Testis (tissue), 2 donors: ENCODE measurements at regions not wholly inside any gene's neighbourhood (a gene's known extent, or its start where the extent isn't known, plus 50 kb on each side); places are given as distances from the start of the nearest gene placed in this dataset.
A peak's percentile ranks its signal among the peaks of the same experiment; 100 is the strongest.

Experiments
- DNase-seq: peaks from one replicate; pipeline ENCODE4 v3.0.0-alpha.2; 2019
- H3K27ac ChIP-seq, 2 donors: fragments of 200-600 bp; sonication (generic); one replicate each; pipeline ENCODE4 v1.5.1; 2019
- H3K27me3 ChIP-seq: fragments of 200-600 bp; sonication (generic); one replicate; pipeline ENCODE4 v1.5.1; 2019
- H3K36me3 ChIP-seq: fragments of 200-600 bp; sonication (generic); one replicate; pipeline ENCODE4 v1.5.1; 2017; ENCODE audit warnings: low read depth; ENCODE audit errors: missing control alignments
- H3K4me1 ChIP-seq: fragments of 200-600 bp; sonication (generic); one replicate; pipeline ENCODE4 v1.5.1; 2019
- H3K4me3 ChIP-seq, 2 donors: fragments of 200-600 bp; sonication (generic); one replicate each; pipeline ENCODE4 v1.5.1; 2017 to 2019
- H3K9me3 ChIP-seq: fragments of 200-600 bp; sonication (generic); one replicate; pipeline ENCODE4 v1.5.1; 2017
- CTCF ChIP-seq, 3 experiments: fragments of 450-650 bp in 2 of 3; fragments of 200-600 bp in 1 of 3; sonication (generic) in 1 of 3; IDR thresholded peaks; one replicate each; pipeline ENCODE4 v1.5.1; 2016 to 2019; ENCODE audit warnings: antibody characterized with exemption in 3 of 3, mild to moderate bottlenecking in 2 of 3, moderate library complexity in 1 of 3
- POLR2A ChIP-seq: fragments of 450-650 bp; IDR thresholded peaks from one replicate; pipeline ENCODE4 v1.6.1; 2017; ENCODE audit warnings: antibody characterized with exemption, mild to moderate bottlenecking, moderate library complexity
- WGBS, 2 donors: methylation state at CpG; one replicate each; pipeline ENCODE4 v1.1.5; 2018; 5-methylcytosine and 5-hydroxymethylcytosine counted together
- intact Hi-C: fragments of 100-400 bp; cut with DNase I; formaldehyde crosslinking; loops from one replicate; pipeline ENCODE4 v1.15.1; 2023; ENCODE audit warnings: low total_unique reads

DNA sequence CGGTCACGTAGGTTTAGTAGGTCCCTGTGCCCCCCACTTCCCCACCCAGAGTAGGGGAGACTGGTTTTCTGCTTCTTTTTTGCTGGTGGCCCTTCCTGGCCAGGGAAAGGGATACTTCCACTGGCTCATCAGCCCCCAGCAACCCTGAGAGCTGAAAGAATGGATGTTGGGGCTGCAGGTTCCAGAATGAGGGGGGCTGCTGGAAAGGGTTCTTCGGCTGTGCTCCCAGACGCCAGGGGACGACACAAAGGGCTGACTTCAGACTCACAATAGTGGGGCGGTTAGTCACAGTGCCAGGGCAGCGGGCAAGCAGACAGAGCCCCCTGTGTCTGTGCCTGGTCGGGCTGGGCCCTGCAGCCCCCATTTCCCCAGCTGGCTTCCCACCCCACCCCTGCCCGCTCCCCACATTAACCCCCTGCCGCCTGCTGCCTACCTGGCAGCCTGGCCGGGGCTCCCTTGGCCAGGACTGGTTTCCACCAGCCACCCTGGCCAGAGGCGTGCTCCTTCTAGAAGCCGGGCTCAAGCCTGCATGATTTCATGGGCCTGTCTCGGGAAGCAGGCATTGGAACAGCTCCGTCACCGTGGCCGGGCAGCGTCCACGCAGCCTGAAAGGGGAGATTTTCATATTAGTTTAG, 79.1 kb upstream of the WNT7B start:
- 36 to 55% methylated on average over 17 to 19 of the region's 19 CpGs for WGBS, 2 donors
- Histone ChIP-seq H3K4me1 (peaks cover 66% of the 10 kb centered on the region), H3K36me3 (no peaks in the 10 kb centered on the region), H3K4me3 (peak overlapping the region in 1 of 2 donors; percentile 1), H3K27ac (peak overlapping the region; percentile 94 to 99), H3K27me3 (no peaks in the 10 kb centered on the region), H3K9me3 (no peaks in the 10 kb centered on the region)
- TF ChIP-seq POLR2A = no peak
- TF ChIP-seq CTCF (IDR thresholded peaks at IDR 0.05) = no peak
- DNase-seq = peak; percentile 38
- intact Hi-C loops = no loop called here

- Histone ChIP-seq H3K4me3 (no peak overlapping the region), H3K36me3 (no peaks in the 10 kb centered on the region), H3K9me3 (no peaks in the 10 kb centered on the region), H3K27me3 (no peaks in the 10 kb centered on the region), H3K27ac (peak overlapping the region; percentile 94 to 99), H3K4me1 (peaks cover 60% of the 10 kb centered on the region)
- TF ChIP-seq CTCF (IDR thresholded peaks at IDR 0.05) (no peak), POLR2A (no peak)
- intact Hi-C loops = no loop called here
- DNase-seq = peak; percentile 13
- 43 to 55% methylated on average over 9 of the region's 9 CpGs for WGBS, 2 donors
Observed at GRCh38 chr22:46056546-46057245, 79.7 kb upstream of the WNT7B start.

DNA sequence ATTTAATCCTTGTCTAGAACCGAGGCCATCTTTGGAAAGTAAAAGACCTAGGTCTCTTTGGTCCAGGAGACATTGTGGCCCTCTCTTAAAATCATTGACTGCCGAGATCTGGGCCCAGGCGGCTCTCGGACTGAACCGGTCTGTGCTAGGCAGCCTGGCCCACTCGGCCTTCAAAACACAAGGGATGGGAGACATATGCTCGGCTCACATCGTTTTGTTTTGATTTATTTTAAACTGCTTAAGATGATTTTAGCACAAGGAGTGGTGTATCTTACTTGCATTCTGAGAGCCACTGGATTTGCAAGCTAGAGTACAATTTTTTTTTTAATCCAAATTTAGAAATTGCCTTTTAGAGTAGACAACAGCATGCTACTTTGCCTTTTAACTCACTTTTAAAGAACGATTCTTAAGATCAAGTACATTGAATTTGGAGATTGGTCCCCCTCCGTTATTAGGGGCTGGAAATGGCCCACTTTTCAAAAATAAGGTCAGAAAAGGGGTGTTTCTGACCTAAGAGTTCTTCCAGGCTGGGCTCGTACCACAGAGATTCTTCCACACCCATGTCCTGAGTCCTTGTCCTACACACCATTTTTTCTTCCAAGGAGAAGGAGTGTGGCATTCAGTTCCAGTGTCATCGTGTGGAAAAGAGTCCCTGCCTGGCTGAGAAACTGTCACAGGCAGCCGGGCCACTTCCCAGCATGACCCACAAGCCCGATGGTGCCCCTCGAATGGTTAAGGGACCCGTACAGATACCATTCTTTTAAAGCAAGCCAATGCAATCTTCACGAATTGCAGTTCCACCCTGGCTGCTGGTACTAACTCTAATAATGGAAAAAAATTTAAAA, 80.5 kb upstream of the WNT7B start:
- Histone ChIP-seq H3K9me3 (no peaks in the 10 kb centered on the region), H3K4me3 (no peak overlapping the region), H3K27me3 (no peaks in the 10 kb centered on the region), H3K4me1 (peaks cover 53% of the 10 kb centered on the region), H3K27ac (peak overlapping the region; percentile 94 to 99), H3K36me3 (no peaks in the 10 kb centered on the region)
- intact Hi-C loops = no loop called here
- peak; percentile 43 for DNase-seq
- 45 to 51% methylated on average over 17 of the region's 17 CpGs for WGBS, 2 donors
- TF ChIP-seq CTCF (IDR thresholded peaks at IDR 0.05) (no peak), POLR2A (no peak)

- TF ChIP-seq POLR2A = no peak
- no peak for TF ChIP-seq CTCF (IDR thresholded peaks at IDR 0.05)
- H3K27me3 ChIP-seq = no peaks in the 10 kb centered on the region
- no peaks in the 10 kb centered on the region for H3K36me3 ChIP-seq
- H3K27ac ChIP-seq = peak overlapping the region; percentile 94 to 99
- intact Hi-C loops = no loop called here
- no peak overlapping the region for H3K4me3 ChIP-seq
- peak; percentile 54 for DNase-seq
- no peaks in the 10 kb centered on the region for H3K9me3 ChIP-seq
- H3K4me1 ChIP-seq = peaks cover 52% of the 10 kb centered on the region
- 27 to 33% methylated on average over 6 of the region's 6 CpGs for WGBS, 2 donors
Observed at GRCh38 chr22:46058091-46058420, 81.1 kb upstream of the WNT7B start.
